PFSK-1 (cell line): ENCODE measurements at regions not wholly inside any gene's neighbourhood (a gene's known extent, or its start where the extent isn't known, plus 50 kb on each side); places are given as distances from the start of the nearest gene placed in this dataset.

Source experiments
- FOXP2 ChIP-seq: optimal IDR thresholded peaks from 2 replicates; pipeline ENCODE3; 2011; ENCODE audit warnings: borderline replicate concordance, control low read depth, inconsistent platforms; ENCODE audit not compliant: insufficient read depth; ENCODE audit errors: extremely low read length, extremely low read depth
- POLR2AphosphoS5 ChIP-seq: IDR thresholded peaks from 2 replicates; pipeline ENCODE4 v1.6.1; 2012; ENCODE audit warnings: low read depth, mild to moderate bottlenecking, control low read depth, low read length, moderate library complexity
- REST ChIP-seq, 2 experiments: IDR thresholded peaks; 2 replicates each; pipeline versions ENCODE4 v1.6.1 to v1.8.0; 2011 to 2012; ENCODE audit warnings: low read depth in 2 of 2, low read length in 2 of 2, control low read depth in 1 of 2, inconsistent platforms in 1 of 2, mild to moderate bottlenecking in 1 of 2, moderate library complexity in 1 of 2; ENCODE audit not compliant: insufficient read depth in 1 of 2
- SIN3A ChIP-seq: IDR thresholded peaks from 2 replicates; pipeline ENCODE4 v1.6.1; 2012; ENCODE audit warnings: mild to moderate bottlenecking, low read length, moderate library complexity, borderline replicate concordance; ENCODE audit not compliant: insufficient read depth
- TAF1 ChIP-seq: IDR thresholded peaks from 2 replicates; pipeline ENCODE4 v1.6.1; 2012; ENCODE audit warnings: low read length, control low read depth, borderline replicate concordance; ENCODE audit not compliant: insufficient read depth

- TF ChIP-seq POLR2AphosphoS5 = no peak
- TF ChIP-seq FOXP2 = no peak
- no peak for TF ChIP-seq TAF1
- no peak for TF ChIP-seq SIN3A
- no peak for TF ChIP-seq REST (IDR thresholded peaks at IDR 0.05; ENCODE audit: insufficient read depth in 1 of 2, low read depth in 2 of 2, low read length in 2 of 2)
Measured at GRCh38 chr2:204428675-204429074, 116.6 kb upstream of the PARD3B start.

GRCh38 chr2:204431529-204431928 is 113.7 kb upstream of the PARD3B start:
- no peak for TF ChIP-seq SIN3A

GRCh38 chr2:204432196-204432595 is 113.1 kb upstream of the PARD3B start:
- TF ChIP-seq FOXP2 = no peak
- TF ChIP-seq POLR2AphosphoS5 = no peak

DNA sequence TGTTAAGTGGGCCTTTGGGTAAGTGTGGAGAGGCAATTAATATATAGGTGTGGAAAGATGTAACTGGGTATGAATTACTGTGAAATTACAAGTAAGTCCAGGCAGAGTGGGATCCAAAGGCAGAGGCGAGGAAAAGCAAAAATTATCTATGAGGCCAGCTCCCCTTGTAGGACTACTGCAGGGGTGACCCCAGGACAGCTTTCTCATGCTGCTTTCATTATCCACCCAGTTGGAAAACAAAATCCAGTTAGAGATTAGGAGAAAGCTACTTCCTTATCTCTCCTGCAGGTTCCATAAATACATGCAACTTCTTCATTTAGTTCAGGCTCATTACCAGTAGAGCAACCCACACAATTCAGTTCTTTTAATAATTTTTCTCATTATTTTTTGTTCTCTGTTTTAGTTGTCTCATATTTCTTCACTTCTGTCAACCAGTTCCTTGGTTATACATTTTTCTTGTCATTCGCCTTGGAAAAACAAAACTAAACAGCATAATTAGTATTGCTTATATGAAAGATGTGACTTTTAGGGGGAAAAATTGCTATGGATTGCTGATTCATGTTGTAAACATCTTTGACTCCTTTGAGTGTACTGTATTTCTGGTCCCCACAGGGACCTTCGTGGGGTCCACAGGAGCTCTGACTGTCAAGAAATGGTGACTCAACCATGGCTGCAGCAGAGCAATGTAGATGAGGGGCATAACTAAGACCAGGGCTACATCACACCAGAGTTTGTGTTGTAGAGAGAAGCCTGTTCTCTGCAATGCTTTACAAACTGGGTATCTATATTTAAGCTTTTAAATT is 110.4 kb upstream of the PARD3B start:
- no peak for TF ChIP-seq TAF1

DNA sequence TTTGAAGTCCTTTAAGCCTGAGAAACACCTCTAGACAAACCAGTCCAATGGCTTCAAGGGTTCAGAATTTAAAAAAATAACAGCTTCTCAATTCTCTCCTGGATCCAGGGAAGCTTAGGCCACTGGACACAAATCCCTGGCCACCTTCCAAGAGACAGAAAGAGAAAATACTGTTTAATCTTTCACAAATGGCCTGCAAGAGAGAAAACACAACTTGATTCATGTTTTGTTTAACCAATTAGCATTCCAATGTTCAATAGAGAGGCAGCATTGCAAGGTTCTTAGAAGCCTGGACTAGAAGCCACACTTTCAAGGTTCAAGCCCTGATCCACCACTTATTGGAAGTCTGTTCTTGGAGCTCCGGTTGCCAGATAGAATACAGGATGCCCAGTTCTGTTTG is 109.0 kb upstream of the PARD3B start:
- TF ChIP-seq REST (IDR thresholded peaks at IDR 0.05; ENCODE audit: insufficient read depth in 1 of 2, low read depth in 2 of 2, low read length in 2 of 2) (no peak), POLR2AphosphoS5 (no peak), TAF1 (no peak), FOXP2 (no peak), SIN3A (no peak)

DNA sequence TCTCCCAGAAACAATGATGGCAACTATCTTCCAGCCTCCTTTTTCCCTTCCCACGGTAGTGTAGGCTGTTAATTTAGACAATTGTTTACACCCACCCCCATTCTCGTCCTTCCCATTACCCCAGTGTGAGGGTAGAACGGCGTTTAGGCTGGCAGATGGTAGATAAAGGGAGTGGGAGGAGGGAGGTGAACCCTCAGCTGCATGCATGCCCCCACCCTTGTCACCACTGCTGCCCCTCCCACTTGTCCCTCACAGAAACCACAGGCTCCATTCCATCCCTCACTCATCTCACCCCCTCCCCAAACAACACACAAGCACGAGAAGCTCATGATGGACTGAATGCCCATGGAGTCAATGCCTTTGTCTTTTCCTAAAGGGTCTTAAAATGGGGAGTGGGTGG is 107.9 kb upstream of the PARD3B start:
- TF ChIP-seq FOXP2 (no peak), SIN3A (no peak), REST (IDR thresholded peaks at IDR 0.05; ENCODE audit: insufficient read depth in 1 of 2, low read depth in 2 of 2, low read length in 2 of 2) (no peak), TAF1 (no peak), POLR2AphosphoS5 (no peak)
